HK-2 (cell line): ENCODE measurements at regions not wholly inside any gene's neighbourhood (a gene's known extent, or its start where the extent isn't known, plus 50 kb on each side); places are given as distances from the start of the nearest gene placed in this dataset.

Source experiments
- DNase-seq: peaks from one replicate; pipeline ENCODE4 v3.0.0-alpha.2; 2018; ENCODE audit not compliant: unreplicated experiment

- no peak for DNase-seq
These were observed 193.2 kb upstream of the MAP3K1 start for GRCh38 chr5:56622141-56622540.

GRCh38 chr5:56620903-56621677, 194.3 kb upstream of the MAP3K1 start:
- no peak for DNase-seq

- DNase-seq, result no peak
These were observed 197.4 kb upstream of the MAP3K1 start for GRCh38 chr5:56617998-56618397.

GRCh38 chr5:56616454-56617160, 198.7 kb upstream of the MAP3K1 start:
- no peak for DNase-seq

- DNase-seq, result no peak
These were observed 199.8 kb upstream of the MAP3K1 start for GRCh38 chr5:56615361-56616153.

- DNase-seq, result no peak
These were observed 202.6 kb upstream of the MAP3K1 start for GRCh38 chr5:56612759-56613158.

GRCh38 chr5:56612353-56612752, 203.0 kb upstream of the MAP3K1 start:
- no peak for DNase-seq

GRCh38 chr5:56610093-56610698, 205.2 kb upstream of the MAP3K1 start:
- DNase-seq, result no peak

GRCh38 chr5:56608217-56608925, 207.0 kb upstream of the MAP3K1 start:
- no peak for DNase-seq

- no peak for DNase-seq
These were observed 207.8 kb upstream of the MAP3K1 start for GRCh38 chr5:56607551-56607950.

- DNase-seq, result no peak
These were observed 208.3 kb upstream of the MAP3K1 start for GRCh38 chr5:56607074-56607473.

- no peak for DNase-seq
These were observed 209.2 kb upstream of the MAP3K1 start for GRCh38 chr5:56606192-56606591.

GRCh38 chr5:56605231-56605630, 210.1 kb upstream of the MAP3K1 start:
- no peak for DNase-seq

- no peak for DNase-seq
These were observed 213.7 kb upstream of the MAP3K1 start for GRCh38 chr5:56601641-56602071.

GRCh38 chr5:56598941-56599340, 216.4 kb upstream of the MAP3K1 start:
- DNase-seq, result no peak

- no peak for DNase-seq
These were observed 219.2 kb upstream of the MAP3K1 start for GRCh38 chr5:56596155-56596554.

- no peak for DNase-seq
These were observed 219.8 kb upstream of the MAP3K1 start for GRCh38 chr5:56595566-56595965.

- no peak for DNase-seq
These were observed 220.6 kb upstream of the MAP3K1 start for GRCh38 chr5:56594792-56595191.

- no peak for DNase-seq
These were observed 224.3 kb upstream of the MAP3K1 start for GRCh38 chr5:56591081-56591480.

- no peak for DNase-seq
These were observed 225.9 kb upstream of the MAP3K1 start for GRCh38 chr5:56589481-56589860.
